ENCODE measurements at regions not wholly inside any gene's neighbourhood (a gene's known extent, or its start where the extent isn't known, plus 50 kb on each side); places are given as distances from the start of the nearest gene placed in this dataset.

DNA sequence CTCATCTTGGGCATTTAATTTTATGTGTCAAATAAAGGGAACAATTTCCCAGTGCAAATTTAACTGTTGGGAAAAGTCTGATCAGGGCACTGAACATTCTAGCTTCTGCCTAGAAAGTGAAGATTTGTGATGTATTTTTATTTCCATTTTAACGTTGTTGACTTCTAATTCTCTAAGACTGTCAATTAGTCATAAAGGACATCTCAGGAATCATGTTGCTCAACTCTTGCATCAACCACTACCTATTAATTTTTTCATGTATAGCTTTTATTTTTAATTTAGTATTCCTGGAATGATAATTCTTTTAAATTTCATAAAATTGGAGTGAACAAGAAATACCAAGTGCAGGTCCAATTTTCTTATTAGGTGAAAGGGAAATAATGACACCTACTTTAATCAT is 87.9 kb upstream of the METAP2 start:
- TF ChIP-seq CTCF (IDR thresholded peaks at IDR 0.05; ENCODE audit: low read length), result no peak
- TF ChIP-seq EZH2 (IDR thresholded peaks at IDR 0.05; ENCODE audit: borderline replicate concordance, low read length), result no peak

All from OCI-LY1 (cell line).